IMR-90 (cell line): ENCODE measurements at regions not wholly inside any gene's neighbourhood (a gene's known extent, or its start where the extent isn't known, plus 50 kb on each side); places are given as distances from the start of the nearest gene placed in this dataset.

Experiments used
- ATAC-seq: fragments of 200-7000 bp; cut with Tn5 transposase; 2 replicates; pipeline ENCODE4 v1.9.1; 2020; ENCODE audit warnings: low read depth, mild to moderate bottlenecking, moderate library complexity
- BruUV-seq: library from RNA; stranded (reverse); fragments of 400-500 nt; replicated peaks from 2 replicates; lab custom pipeline; 2021; lab: Mats Ljungman, UMichigan
- CTCF ChIA-PET: fragments of 300-600 bp; formaldehyde crosslinking; extraction: SDS; loops from one replicate; lab custom pipeline; 2021; ENCODE audit warnings: antibody characterized with exemption; lab: Yijun Ruan, JAX
- POLR2A ChIA-PET: fragments of 300-600 bp; sonication (Branson Sonifier 250); formaldehyde crosslinking; loops from one replicate; lab custom pipeline; 2022; ENCODE audit warnings: antibody characterized with exemption; ENCODE audit not compliant: unreplicated experiment; lab: Charles Lee
- DNase-seq: peaks from one replicate; pipeline ENCODE4 v3.0.0; 2013
- H2AFZ ChIP-seq: replicated peaks from 2 replicates; pipeline ENCODE3; 2013; ENCODE audit warnings: low read length, mild to moderate bottlenecking; ENCODE audit not compliant: poor library complexity
- H2AK5ac ChIP-seq: 2 replicates; pipeline ENCODE4 v1.6.1; 2013; ENCODE audit warnings: low read depth, low read length, inconsistent platforms
- H2AK9ac ChIP-seq: replicated peaks from 2 replicates; pipeline ENCODE3; 2013; ENCODE audit warnings: mild to moderate bottlenecking, low read depth, low read length, moderate library complexity; ENCODE audit not compliant: poor library complexity
- H2BK120ac ChIP-seq: 2 replicates; pipeline ENCODE4 v1.6.1; 2013; ENCODE audit warnings: low read depth, low read length, inconsistent platforms
- H2BK15ac ChIP-seq: 3 replicates; pipeline ENCODE4 v1.6.1; 2013; ENCODE audit warnings: low read depth, low read length, inconsistent platforms
- H2BK20ac ChIP-seq: 2 replicates; pipeline ENCODE4 v1.6.1; 2013; ENCODE audit warnings: low read depth, mild to moderate bottlenecking, inconsistent platforms, low read length, moderate library complexity
- H2BK5ac ChIP-seq: 2 replicates; pipeline ENCODE4 v1.6.1; 2013; ENCODE audit warnings: mild to moderate bottlenecking, low read depth, low read length, inconsistent platforms; ENCODE audit not compliant: poor library complexity, severe bottlenecking
- H3K14ac ChIP-seq: replicated peaks from 2 replicates; pipeline ENCODE4 v1.6.1; 2013; ENCODE audit warnings: low read depth, low read length, inconsistent platforms
- H3K18ac ChIP-seq: 2 replicates; pipeline ENCODE4 v1.6.1; 2013; ENCODE audit warnings: low read depth, low read length, control low read depth
- H3K23ac ChIP-seq: 2 replicates; pipeline ENCODE4 v1.6.1; 2013; ENCODE audit warnings: low read depth, low read length, inconsistent platforms
- H3K27ac ChIP-seq: 2 replicates; pipeline ENCODE4 v1.5.1; 2013; ENCODE audit warnings: mild to moderate bottlenecking, control low read depth, low read length; ENCODE audit not compliant: insufficient read depth
- H3K27me3 ChIP-seq: 2 replicates; pipeline ENCODE4 v1.6.1; 2013; ENCODE audit warnings: low read length; ENCODE audit not compliant: control insufficient read depth, insufficient read depth
- H3K36me3 ChIP-seq: 2 replicates; pipeline ENCODE4 v1.6.1; 2013; ENCODE audit warnings: low read length, mixed read lengths; ENCODE audit not compliant: control insufficient read depth, insufficient read depth
- H3K4ac ChIP-seq: 2 replicates; pipeline ENCODE4 v1.6.1; 2013; ENCODE audit warnings: low read depth, low read length, inconsistent platforms
- H3K4me1 ChIP-seq: 2 replicates; pipeline ENCODE4 v1.6.1; 2013; ENCODE audit warnings: low read length, mixed read lengths; ENCODE audit not compliant: control insufficient read depth, insufficient read depth
- H3K4me2 ChIP-seq: 2 replicates; pipeline ENCODE4 v1.6.1; 2013; ENCODE audit warnings: low read depth, mild to moderate bottlenecking, control low read depth, low read length, moderate library complexity
- H3K4me3 ChIP-seq: 2 replicates; pipeline ENCODE4 v1.5.1; 2013; ENCODE audit warnings: low read depth, mild to moderate bottlenecking, control low read depth, low read length, moderate library complexity; ENCODE audit not compliant: insufficient read depth
- H3K56ac ChIP-seq: 2 replicates; pipeline ENCODE4 v1.6.1; 2013; ENCODE audit warnings: low read length, inconsistent platforms; ENCODE audit not compliant: insufficient read depth; ENCODE audit errors: extremely low read depth
- H3K79me1 ChIP-seq, 2 experiments: 2 replicates each; pipeline ENCODE4 v1.6.1; 2013; ENCODE audit warnings: low read length in 2 of 2, inconsistent platforms in 1 of 2, low read depth in 1 of 2
- H3K9ac ChIP-seq: 2 replicates; pipeline ENCODE4 v1.6.1; 2013; ENCODE audit warnings: low read depth, low read length, control low read depth
- H3K9me1 ChIP-seq: 2 replicates; pipeline ENCODE4 v1.6.1; 2013; ENCODE audit warnings: low read length, inconsistent platforms; ENCODE audit not compliant: insufficient read depth
- H3K9me3 ChIP-seq: 2 replicates; pipeline ENCODE4 v1.6.1; 2013; ENCODE audit warnings: low read length; ENCODE audit not compliant: control insufficient read depth, insufficient read depth
- H4K20me1 ChIP-seq: 2 replicates; pipeline ENCODE4 v1.6.1; 2013; ENCODE audit warnings: low read length, inconsistent platforms; ENCODE audit not compliant: insufficient read depth
- H4K5ac ChIP-seq: 2 replicates; pipeline ENCODE4 v1.6.1; 2013; ENCODE audit warnings: mild to moderate bottlenecking, low read depth, low read length, control low read depth
- H4K8ac ChIP-seq, 2 experiments: 2 replicates each; pipeline ENCODE4 v1.6.1; 2013; ENCODE audit warnings: low read depth in 2 of 2, low read length in 2 of 2, control low read depth in 1 of 2, inconsistent platforms in 1 of 2
- H4K91ac ChIP-seq: 2 replicates; pipeline ENCODE4 v1.6.1; 2013; ENCODE audit warnings: low read depth, low read length, inconsistent platforms; ENCODE audit not compliant: insufficient read depth
- BHLHE40 ChIP-seq: fragments of 150-350 bp; IDR thresholded peaks from 2 replicates; pipeline ENCODE4 v1.6.1; 2016; ENCODE audit warnings: mild to moderate bottlenecking, low read depth, low read length
- CHD1 ChIP-seq: IDR thresholded peaks from 2 replicates; pipeline ENCODE4 v1.6.1; 2012; ENCODE audit warnings: low read depth, low read length, improper control_type of control experiment
- ELK1 ChIP-seq: fragments of 150-350 bp; IDR thresholded peaks from 2 replicates; pipeline ENCODE4 v1.6.1; 2016; ENCODE audit warnings: low read depth, mild to moderate bottlenecking, low read length, moderate library complexity, borderline replicate concordance
- FOS ChIP-seq: fragments of 150-350 bp; IDR thresholded peaks from 2 replicates; pipeline ENCODE4 v1.6.1; 2016; ENCODE audit warnings: low read depth, low read length
- MAZ ChIP-seq: IDR thresholded peaks from 2 replicates; pipeline ENCODE4 v1.6.1; 2012; ENCODE audit warnings: low read depth, mild to moderate bottlenecking, low read length, improper control_type of control experiment, moderate library complexity, borderline replicate concordance
- MXI1 ChIP-seq: IDR thresholded peaks from 2 replicates; pipeline ENCODE4 v1.6.1; 2012; ENCODE audit warnings: low read depth, mild to moderate bottlenecking, low read length, moderate library complexity, borderline replicate concordance
- NFE2L2 ChIP-seq: fragments of 150-350 bp; IDR thresholded peaks from 2 replicates; pipeline ENCODE4 v1.6.1; 2016; ENCODE audit warnings: low read depth, mild to moderate bottlenecking, low read length
- POLR2A ChIP-seq: IDR thresholded peaks from 2 replicates; pipeline ENCODE4 v1.6.1; 2012; ENCODE audit warnings: mild to moderate bottlenecking, low read depth, low read length
- RCOR1 ChIP-seq: IDR thresholded peaks from 2 replicates; pipeline ENCODE4 v1.6.1; 2012; ENCODE audit warnings: mild to moderate bottlenecking, low read length, improper control_type of control experiment; ENCODE audit not compliant: insufficient replicate concordance
- RFX5 ChIP-seq: IDR thresholded peaks from 2 replicates; pipeline ENCODE4 v1.8.0; 2012; ENCODE audit warnings: low read depth, mild to moderate bottlenecking, low read length, moderate library complexity
- SMC3 ChIP-seq: fragments of 150-350 bp; IDR thresholded peaks from 2 replicates; pipeline ENCODE4 v1.6.1; 2016; ENCODE audit warnings: low read depth, mild to moderate bottlenecking, antibody characterized with exemption, low read length, moderate library complexity
- USF2 ChIP-seq: fragments of 150-350 bp; IDR thresholded peaks from 2 replicates; pipeline ENCODE4 v1.6.1; 2017; ENCODE audit warnings: mild to moderate bottlenecking, antibody characterized with exemption, low read length, low read depth
- WGBS, 2 experiments: methylation state at CpG; one replicate each; pipeline versions ENCODE4 v1.1.5 to v1.1.7; 2013; ENCODE audit warnings: missing lambda C conversion rate in 2 of 2; ENCODE audit not compliant: insufficient read length in 1 of 2; ENCODE audit errors: extremely low coverage in 2 of 2; 5-methylcytosine and 5-hydroxymethylcytosine counted together
- dilution Hi-C: fragments of 300-500 bp; cut with HindIII; formaldehyde crosslinking; loops from one replicate; pipeline ENCODE4 v1.14.3; 2018; ENCODE audit warnings: low sequenced_read_pairs; ENCODE audit not compliant: unreplicated experiment
- in situ Hi-C: fragments of 300-500 bp; cut with MboI; formaldehyde crosslinking; loops from 3 replicates; pipeline ENCODE4 v1.14.3; 2019; ENCODE audit warnings: low sequenced_read_pairs, inconsistent platforms, mixed read lengths
- intact Hi-C: fragments of 100-400 bp; cut with micrococcal nuclease; formaldehyde crosslinking; loops from 2 replicates; pipeline ENCODE4 v1.10.0; 2022
- TF ChIP-seq, protein P1 (sequence below): conservative IDR thresholded peaks from 2 replicates; pipeline ENCODE4 v1.5.1; 2012; ENCODE audit warnings: mild to moderate bottlenecking, low read depth, low read length, improper control_type of control experiment

DNA sequence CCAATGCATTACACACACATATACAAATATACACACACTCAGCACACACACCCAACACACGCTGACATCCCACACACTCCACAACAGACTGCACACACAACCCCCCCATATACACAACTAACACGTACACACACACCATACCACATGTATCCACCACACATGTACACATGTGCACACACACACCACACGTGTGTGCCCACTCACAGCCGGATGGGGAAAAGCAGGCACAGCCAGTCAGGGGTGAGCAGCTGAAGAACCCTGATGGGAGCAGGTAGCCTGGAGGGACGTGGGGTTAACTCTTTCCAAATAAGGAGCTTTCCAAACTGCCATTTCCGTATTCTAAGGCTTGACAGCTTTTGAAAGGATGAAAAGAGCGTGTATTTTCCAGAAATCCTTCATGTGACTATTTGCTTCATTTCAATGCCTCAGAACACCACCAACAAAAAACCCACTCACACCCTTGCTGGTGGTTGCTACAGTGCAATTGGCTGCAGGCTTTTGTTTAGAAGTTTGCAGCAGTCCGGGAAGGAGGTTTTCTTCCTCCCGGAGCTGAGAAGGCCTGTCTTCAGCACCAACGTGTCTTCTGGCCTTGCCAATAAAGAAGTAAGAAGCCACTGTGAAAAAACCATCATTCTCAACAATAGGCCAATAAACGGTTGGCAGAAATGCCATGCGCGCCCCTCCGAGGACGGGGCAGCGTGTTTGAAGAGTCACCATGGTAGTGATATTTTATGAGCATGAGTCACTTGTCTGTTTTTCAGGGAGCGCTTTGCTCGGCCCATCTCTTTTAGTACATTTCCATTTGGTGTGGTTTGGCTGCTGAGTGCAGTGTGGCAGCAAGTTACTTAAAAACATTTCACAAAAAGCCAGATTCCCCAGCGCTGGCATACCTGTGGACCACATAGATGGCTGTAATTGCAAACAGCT lies 131.3 kb upstream of the GMDS start (continued):
- TF ChIP-seq MAZ, result no peak

- no TSS peak for BruUV-seq
- no peak overlapping the region for H3K9ac ChIP-seq
- H4K20me1 ChIP-seq, result no peaks in the 10 kb centered on the region
- no peak overlapping the region for H2AFZ ChIP-seq
- no peak overlapping the region for H3K4me2 ChIP-seq
- no peak overlapping the region for H2AK5ac ChIP-seq
- dilution Hi-C loops (no loop called here), in situ Hi-C loops (no loop called here), intact Hi-C loops (no loop called here)
- ATAC-seq, result no peak
- H3K79me1 ChIP-seq, result no peaks in the 10 kb centered on the region
- H2BK5ac ChIP-seq, result no peak overlapping the region
- no peaks in the 10 kb centered on the region for H3K27me3 ChIP-seq
- no peaks in the 10 kb centered on the region for H3K9me3 ChIP-seq
- H2AK9ac ChIP-seq, result no peak overlapping the region
- peaks cover 6% of the 10 kb centered on the region for H3K4me1 ChIP-seq
- no peak overlapping the region for H3K27ac ChIP-seq
- POLR2A ChIA-PET, result no interaction called here
- H3K56ac ChIP-seq, result no peak overlapping the region
- no peak overlapping the region for H3K18ac ChIP-seq
- H3K14ac ChIP-seq, result no peak overlapping the region
- H2BK15ac ChIP-seq, result no peak overlapping the region
- H3K4ac ChIP-seq, result no peak overlapping the region
- H3K4me3 ChIP-seq, result no peak overlapping the region
- DNase-seq, result no peak
- CTCF ChIA-PET, result no interaction called here
- no peak overlapping the region for H4K91ac ChIP-seq
- no peak overlapping the region for H3K23ac ChIP-seq
- H4K5ac ChIP-seq, result no peak overlapping the region
- H3K9me1 ChIP-seq, result peaks cover 11% of the 10 kb centered on the region
- H3K36me3 ChIP-seq, result no peaks in the 10 kb centered on the region
- no peak overlapping the region for H4K8ac ChIP-seq
- no peak overlapping the region for H2BK120ac ChIP-seq
- 81% methylated on average over 6 of the region's 17 CpGs; no CpG with 5 or more reads in 1 of the 2 experiments for WGBS, 2 experiments
- no peak overlapping the region for H2BK20ac ChIP-seq
- TF ChIP-seq ELK1, result no peak
- no peak for TF ChIP-seq NFE2L2
- no peak for TF ChIP-seq FOS
- TF ChIP-seq USF2, result no peak
- TF ChIP-seq, protein P1, sequence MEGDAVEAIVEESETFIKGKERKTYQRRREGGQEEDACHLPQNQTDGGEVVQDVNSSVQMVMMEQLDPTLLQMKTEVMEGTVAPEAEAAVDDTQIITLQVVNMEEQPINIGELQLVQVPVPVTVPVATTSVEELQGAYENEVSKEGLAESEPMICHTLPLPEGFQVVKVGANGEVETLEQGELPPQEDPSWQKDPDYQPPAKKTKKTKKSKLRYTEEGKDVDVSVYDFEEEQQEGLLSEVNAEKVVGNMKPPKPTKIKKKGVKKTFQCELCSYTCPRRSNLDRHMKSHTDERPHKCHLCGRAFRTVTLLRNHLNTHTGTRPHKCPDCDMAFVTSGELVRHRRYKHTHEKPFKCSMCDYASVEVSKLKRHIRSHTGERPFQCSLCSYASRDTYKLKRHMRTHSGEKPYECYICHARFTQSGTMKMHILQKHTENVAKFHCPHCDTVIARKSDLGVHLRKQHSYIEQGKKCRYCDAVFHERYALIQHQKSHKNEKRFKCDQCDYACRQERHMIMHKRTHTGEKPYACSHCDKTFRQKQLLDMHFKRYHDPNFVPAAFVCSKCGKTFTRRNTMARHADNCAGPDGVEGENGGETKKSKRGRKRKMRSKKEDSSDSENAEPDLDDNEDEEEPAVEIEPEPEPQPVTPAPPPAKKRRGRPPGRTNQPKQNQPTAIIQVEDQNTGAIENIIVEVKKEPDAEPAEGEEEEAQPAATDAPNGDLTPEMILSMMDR, result no peak
- no peak for TF ChIP-seq POLR2A
- TF ChIP-seq SMC3, result no peak
- TF ChIP-seq RCOR1, result no peak
- TF ChIP-seq MAZ, result no peak
- no peak for TF ChIP-seq MXI1
- no peak for TF ChIP-seq BHLHE40
- no peak for TF ChIP-seq RFX5
- no peak for TF ChIP-seq CHD1
Observed at GRCh38 chr6:2375443-2375842, 130.0 kb upstream of the GMDS start.
